B cell (primary cell): ENCODE measurements at regions not wholly inside any gene's neighbourhood (a gene's known extent, or its start where the extent isn't known, plus 50 kb on each side); places are given as distances from the start of the nearest gene placed in this dataset.

ENCODE experiments used
- ATAC-seq: fragments of 200-7000 bp; cut with Tn5 transposase; one replicate; pipeline ENCODE4 v1.10.0; 2021; ENCODE audit warnings: low read depth, mild to moderate bottlenecking, moderate number of reproducible peaks, moderate library complexity
- CTCF ChIA-PET: fragments of 350-600 bp; sonication (Branson Sonifier 250); formaldehyde crosslinking; loops from one replicate; lab custom pipeline; 2021; ENCODE audit warnings: antibody characterized with exemption, inconsistent platforms; lab: Charles Lee
- POLR2A ChIA-PET: fragments of 350-600 bp; sonication (Branson Sonifier 250); formaldehyde crosslinking; loops from one replicate; lab custom pipeline; 2021; ENCODE audit warnings: antibody characterized with exemption; lab: Charles Lee
- DNase-seq: peaks from one replicate; pipeline ENCODE4 v3.0.0; 2013
- H2AFZ ChIP-seq: 2 replicates; pipeline ENCODE4 v1.6.1; 2012; ENCODE audit warnings: mild to moderate bottlenecking, low read depth, low read length; ENCODE audit not compliant: insufficient read depth, poor library complexity, severe bottlenecking
- H3K27ac ChIP-seq, 2 donors: 1 replicate in 1 of 2; 2 replicates in 1 of 2; pipeline ENCODE4 v1.5.1; 2012 to 2013; ENCODE audit warnings: low read length in 2 of 2, mild to moderate bottlenecking in 2 of 2, moderate library complexity in 1 of 2
- H3K27me3 ChIP-seq, 4 experiments: fragments of 200-600 bp in 1 of 4; sonication (generic) in 1 of 4; replicated peaks in 1 of 4; 1 replicate in 2 of 4; 2 replicates in 2 of 4; pipeline versions ENCODE4 v1.6.1 to v1.7.0; 2013 to 2016; ENCODE audit warnings: low read length in 3 of 4, mild to moderate bottlenecking in 2 of 4, mixed read lengths in 1 of 4, moderate library complexity in 1 of 4; ENCODE audit not compliant: insufficient read depth in 4 of 4, control insufficient read depth in 3 of 4; ENCODE audit errors: control extremely low read depth in 1 of 4
- H3K36me3 ChIP-seq, 2 experiments: replicated peaks in 1 of 2; 1 replicate in 1 of 2; 2 replicates in 1 of 2; pipeline versions ENCODE4 v1.6.1 to v1.7.1; 2013; ENCODE audit warnings: low read length in 1 of 2; ENCODE audit not compliant: insufficient read depth in 2 of 2, control insufficient read depth in 1 of 2; ENCODE audit errors: control extremely low read depth in 1 of 2, extremely low read depth in 1 of 2
- H3K4me1 ChIP-seq, 2 donors: fragments of 200-600 bp in 1 of 2; sonication (generic) in 1 of 2; 1 replicate in 1 of 2; 2 replicates in 1 of 2; pipeline versions ENCODE4 v1.5.1 to v1.6.1; 2013 to 2017; ENCODE audit warnings: low read length in 2 of 2; ENCODE audit not compliant: control insufficient read depth in 2 of 2, insufficient read depth in 2 of 2
- H3K4me2 ChIP-seq: replicated peaks from 2 replicates; pipeline ENCODE3; 2012; ENCODE audit warnings: mild to moderate bottlenecking, low read depth, low read length; ENCODE audit not compliant: poor library complexity, severe bottlenecking
- H3K4me3 ChIP-seq, 5 experiments: fragments of 200-600 bp in 1 of 5; sonication (generic) in 1 of 5; 1 replicate in 3 of 5; 2 replicates in 2 of 5; pipeline versions ENCODE4 v1.5.1 to v1.7.0; 2011 to 2016; ENCODE audit warnings: low read length in 4 of 5, mild to moderate bottlenecking in 4 of 5, low read depth in 2 of 5, control low read depth in 1 of 5, moderate library complexity in 1 of 5; ENCODE audit not compliant: insufficient read depth in 1 of 5; ENCODE audit errors: control extremely low read depth in 1 of 5, extremely low read depth in 1 of 5
- H3K79me2 ChIP-seq: fragments of 200-600 bp; sonication (generic); one replicate; pipeline ENCODE4 v1.6.0; 2016; ENCODE audit warnings: low read length; ENCODE audit not compliant: control insufficient read depth, insufficient read depth
- H3K9ac ChIP-seq: fragments of 200-600 bp; sonication (generic); 2 replicates; pipeline ENCODE4 v1.6.1; 2017; ENCODE audit warnings: mild to moderate bottlenecking, low read length, moderate library complexity
- H3K9me3 ChIP-seq, 3 donors: one replicate each; pipeline versions ENCODE4 v1.6.1 to v1.7.1; 2013; ENCODE audit warnings: low read length in 2 of 3; ENCODE audit not compliant: control insufficient read depth in 2 of 3, insufficient read depth in 1 of 3; ENCODE audit errors: control extremely low read depth in 1 of 3
- H4K20me1 ChIP-seq: 2 replicates; pipeline ENCODE4 v1.6.0; 2012; ENCODE audit warnings: mild to moderate bottlenecking, low read length; ENCODE audit not compliant: insufficient read depth, control insufficient read depth, poor library complexity, severe bottlenecking
- H3K27ac Mint-ChIP-seq: one replicate; pipeline ENCODE4 v1.8.0; 2021; ENCODE audit warnings: mixed read lengths
- H3K27me3 Mint-ChIP-seq: one replicate; pipeline ENCODE4 v1.8.0; 2021; ENCODE audit warnings: mixed read lengths
- H3K4me1 Mint-ChIP-seq: one replicate; pipeline ENCODE4 v1.8.0; 2021; ENCODE audit warnings: mixed read lengths
- H3K4me3 Mint-ChIP-seq: one replicate; pipeline ENCODE4 v1.8.0; 2021; ENCODE audit warnings: mixed read lengths
- H3K9me3 Mint-ChIP-seq: one replicate; pipeline ENCODE4 v1.8.0; 2022; ENCODE audit warnings: mixed read lengths; ENCODE audit not compliant: insufficient read depth
- EZH2 ChIP-seq: IDR thresholded peaks from 2 replicates; pipeline ENCODE4 v1.6.1; 2012; ENCODE audit warnings: borderline replicate concordance, low read depth, mild to moderate bottlenecking, moderate library complexity, low read length; ENCODE audit not compliant: insufficient read depth, poor library complexity, severe bottlenecking
- WGBS: methylation state at CpG from one replicate; pipeline ENCODE4 v1.1.5; 2013; ENCODE audit warnings: missing lambda C conversion rate; ENCODE audit not compliant: insufficient coverage; 5-methylcytosine and 5-hydroxymethylcytosine counted together
- intact Hi-C: fragments of 100-400 bp; cut with micrococcal nuclease; formaldehyde crosslinking; loops from one replicate; pipeline ENCODE4 v1.10.0; 2022
- TF ChIP-seq, protein P1 (sequence below): fragments of 200-600 bp; IDR thresholded peaks from one replicate; pipeline ENCODE4 v1.8.0; 2022; ENCODE audit warnings: antibody characterized with exemption, mild to moderate bottlenecking

DNA sequence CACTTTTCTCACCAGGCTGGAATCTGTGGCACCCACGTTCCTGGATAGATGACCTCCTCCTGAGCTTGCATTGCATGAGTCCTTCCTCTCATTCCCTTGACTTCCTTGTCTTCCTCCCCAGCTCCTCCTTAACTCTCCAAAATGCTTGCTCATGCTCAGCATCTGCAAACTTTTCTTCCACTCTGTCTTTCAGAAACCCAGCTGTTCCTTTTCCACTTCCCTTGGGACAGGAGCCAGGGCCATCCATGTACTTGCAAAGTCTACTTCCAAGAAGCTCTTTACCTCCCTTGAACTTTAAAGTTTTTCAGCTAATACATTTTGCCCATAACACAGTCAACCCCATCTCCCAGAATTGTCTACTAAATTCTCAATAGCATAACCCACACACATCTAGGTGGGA, 861.7 kb downstream of the QKI start:
- Histone ChIP-seq H3K36me3 (no peaks in the 10 kb centered on the region), H3K79me2 (no peaks in the 10 kb centered on the region), H3K27me3 (no peaks in the 10 kb centered on the region), H3K4me3 (no peak overlapping the region), H3K4me1 (no peaks in the 10 kb centered on the region), H3K9me3 (peaks cover 0 to 17% (median 0%) of the 10 kb centered on the region in 3 donors), H3K27ac (no peak overlapping the region), H3K4me2 (no peak overlapping the region), H4K20me1 (no peaks in the 10 kb centered on the region), H2AFZ (no peak overlapping the region), H3K9ac (no peak overlapping the region)
- DNase-seq (no peak), ATAC-seq (no peak)
- WGBS, result 62% methylated on average over 1 of the region's 1 CpG
- no peak overlapping the region for H3K27ac Mint-ChIP-seq
- ChIA-PET CTCF (no interaction called here), POLR2A (no interaction called here)
- peaks cover 5% of the 10 kb centered on the region for H3K9me3 Mint-ChIP-seq
- H3K4me1 Mint-ChIP-seq, result no peaks in the 10 kb centered on the region
- H3K4me3 Mint-ChIP-seq, result no peak overlapping the region
- intact Hi-C loops, result no loop called here
- no peaks in the 10 kb centered on the region for H3K27me3 Mint-ChIP-seq
- TF ChIP-seq, protein P1, sequence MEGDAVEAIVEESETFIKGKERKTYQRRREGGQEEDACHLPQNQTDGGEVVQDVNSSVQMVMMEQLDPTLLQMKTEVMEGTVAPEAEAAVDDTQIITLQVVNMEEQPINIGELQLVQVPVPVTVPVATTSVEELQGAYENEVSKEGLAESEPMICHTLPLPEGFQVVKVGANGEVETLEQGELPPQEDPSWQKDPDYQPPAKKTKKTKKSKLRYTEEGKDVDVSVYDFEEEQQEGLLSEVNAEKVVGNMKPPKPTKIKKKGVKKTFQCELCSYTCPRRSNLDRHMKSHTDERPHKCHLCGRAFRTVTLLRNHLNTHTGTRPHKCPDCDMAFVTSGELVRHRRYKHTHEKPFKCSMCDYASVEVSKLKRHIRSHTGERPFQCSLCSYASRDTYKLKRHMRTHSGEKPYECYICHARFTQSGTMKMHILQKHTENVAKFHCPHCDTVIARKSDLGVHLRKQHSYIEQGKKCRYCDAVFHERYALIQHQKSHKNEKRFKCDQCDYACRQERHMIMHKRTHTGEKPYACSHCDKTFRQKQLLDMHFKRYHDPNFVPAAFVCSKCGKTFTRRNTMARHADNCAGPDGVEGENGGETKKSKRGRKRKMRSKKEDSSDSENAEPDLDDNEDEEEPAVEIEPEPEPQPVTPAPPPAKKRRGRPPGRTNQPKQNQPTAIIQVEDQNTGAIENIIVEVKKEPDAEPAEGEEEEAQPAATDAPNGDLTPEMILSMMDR, result no peak
- TF ChIP-seq EZH2, result no peak

DNA sequence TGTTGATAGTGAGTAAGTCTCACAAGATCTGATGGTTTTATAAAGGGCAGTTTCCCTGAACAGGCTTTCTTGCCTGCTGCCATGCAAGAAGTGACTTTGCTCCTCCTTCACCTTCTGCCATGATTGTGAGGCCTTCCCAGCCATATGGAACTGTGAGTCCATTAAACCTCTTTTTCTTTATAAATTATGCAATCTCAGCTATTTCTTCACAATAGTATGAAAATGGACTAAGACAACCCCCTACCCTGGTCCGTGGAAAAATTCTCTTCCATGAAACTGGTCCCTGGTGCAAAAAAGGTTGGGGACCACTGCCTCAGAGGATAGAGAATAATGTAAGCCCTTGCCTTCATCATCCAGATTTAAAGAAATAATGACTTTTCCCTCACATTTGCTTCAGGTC, 861.3 kb downstream of the QKI start:
- Histone ChIP-seq H4K20me1 (no peaks in the 10 kb centered on the region), H3K79me2 (no peaks in the 10 kb centered on the region), H3K4me3 (no peak overlapping the region), H3K9ac (no peak overlapping the region), H3K9me3 (peaks cover 0 to 17% (median 0%) of the 10 kb centered on the region in 3 donors), H3K27ac (no peak overlapping the region), H3K27me3 (no peaks in the 10 kb centered on the region), H3K4me2 (no peak overlapping the region), H3K36me3 (no peaks in the 10 kb centered on the region), H3K4me1 (no peaks in the 10 kb centered on the region), H2AFZ (no peak overlapping the region)
- Mint-ChIP-seq H3K27ac (no peak overlapping the region), H3K9me3 (peaks cover 5% of the 10 kb centered on the region), H3K4me3 (no peak overlapping the region), H3K27me3 (no peaks in the 10 kb centered on the region), H3K4me1 (no peaks in the 10 kb centered on the region)
- TF ChIP-seq, protein P1, result no peak
- TF ChIP-seq EZH2, result no peak
- WGBS, result 80% methylated on average over 1 of the region's 1 CpG
- DNase-seq (no peak), ATAC-seq (no peak)
- POLR2A ChIA-PET, result no interaction called here
- intact Hi-C loops, result no loop called here
- CTCF ChIA-PET, result no interaction called here
